Endodermal cell (in vitro differentiated cells): ENCODE measurements at regions not wholly inside any gene's neighbourhood (a gene's known extent, or its start where the extent isn't known, plus 50 kb on each side); places are given as distances from the start of the nearest gene placed in this dataset.

Experiments used
- DNase-seq: peaks from one replicate; pipeline ENCODE4 v3.0.0-alpha.2; 2017
- H3K27ac ChIP-seq: 2 replicates; pipeline ENCODE4 v1.5.1; 2013; ENCODE audit warnings: mild to moderate bottlenecking, low read depth, low read length, moderate library complexity
- H3K27me3 ChIP-seq: 2 replicates; pipeline ENCODE4 v1.6.1; 2013; ENCODE audit warnings: mild to moderate bottlenecking, low read length, moderate library complexity; ENCODE audit not compliant: insufficient read depth, control insufficient read depth, poor library complexity, severe bottlenecking
- H3K36me3 ChIP-seq: 2 replicates; pipeline ENCODE4 v1.7.0; 2013; ENCODE audit warnings: mild to moderate bottlenecking, low read length, moderate library complexity; ENCODE audit not compliant: control insufficient read depth, insufficient read depth
- H3K4me1 ChIP-seq: one replicate; pipeline ENCODE4 v1.7.0; 2013; ENCODE audit warnings: low read length; ENCODE audit not compliant: control insufficient read depth, insufficient read depth
- H3K4me3 ChIP-seq: 2 replicates; pipeline ENCODE4 v1.5.1; 2013; ENCODE audit warnings: mild to moderate bottlenecking, low read length, moderate library complexity
- H3K9ac ChIP-seq: 2 replicates; pipeline ENCODE4 v1.6.1; 2013; ENCODE audit warnings: mild to moderate bottlenecking, low read length, moderate library complexity; ENCODE audit not compliant: poor library complexity, severe bottlenecking; ENCODE audit errors: extremely low read depth
- H3K9me3 ChIP-seq: 2 replicates; pipeline ENCODE4 v1.6.1; 2013; ENCODE audit warnings: mild to moderate bottlenecking, low read length, moderate library complexity; ENCODE audit not compliant: control insufficient read depth
- H3K27ac Mint-ChIP-seq: 2 replicates; pipeline ENCODE4 v1.8.0; 2020; ENCODE audit warnings: mixed read lengths
- H3K27me3 Mint-ChIP-seq: 2 replicates; pipeline ENCODE4 v1.8.0; 2021; ENCODE audit warnings: mild to moderate bottlenecking, mixed read lengths; ENCODE audit not compliant: insufficient read depth
- H3K36me3 Mint-ChIP-seq: 2 replicates; pipeline ENCODE4 v1.8.0; 2020; ENCODE audit warnings: low read depth, mixed read lengths
- H3K4me1 Mint-ChIP-seq: 2 replicates; pipeline ENCODE4 v1.8.0; 2020; ENCODE audit warnings: mixed read lengths
- H3K4me3 Mint-ChIP-seq: 2 replicates; pipeline ENCODE4 v1.8.0; 2020; ENCODE audit warnings: mild to moderate bottlenecking, moderate library complexity, mixed read lengths
- H3K9me3 Mint-ChIP-seq: 2 replicates; pipeline ENCODE4 v1.8.0; 2020; ENCODE audit warnings: mild to moderate bottlenecking, mixed read lengths
- CTCF ChIP-seq: fragments of 200-600 bp; sonication (generic); conservative IDR thresholded peaks from 2 replicates; pipeline ENCODE4 v1.5.0; 2021; ENCODE audit warnings: antibody characterized with exemption, mild to moderate bottlenecking
- WGBS, 2 experiments: methylation state at CpG; one replicate each; pipeline versions ENCODE4 v1.1.5 to v1.1.7; 2013; ENCODE audit warnings: missing lambda C conversion rate in 2 of 2, mixed read lengths in 1 of 2; ENCODE audit not compliant: insufficient coverage in 1 of 2, insufficient read length in 1 of 2; 5-methylcytosine and 5-hydroxymethylcytosine counted together

- no peak for DNase-seq
- WGBS, 2 experiments = 83 to 92% methylated on average over 1 to 2 of the region's 2 CpGs
Observed at GRCh38 chr3:178308771-178309170, 227.5 kb upstream of the KCNMB2 start.

GRCh38 chr3:178310949-178311348, 225.3 kb upstream of the KCNMB2 start:
- peaks cover 2% of the 10 kb centered on the region for H3K4me1 Mint-ChIP-seq
- H3K9me3 Mint-ChIP-seq = no peaks in the 10 kb centered on the region
- Histone ChIP-seq H3K4me1 (no peaks in the 10 kb centered on the region), H3K9me3 (no peaks in the 10 kb centered on the region), H3K36me3 (no peaks in the 10 kb centered on the region), H3K27me3 (no peaks in the 10 kb centered on the region), H3K27ac (peak overlapping the region; percentile 63), H3K9ac (no peak overlapping the region), H3K4me3 (no peak overlapping the region)
- no peak for TF ChIP-seq CTCF
- DNase-seq = no peak
- no peaks in the 10 kb centered on the region for H3K36me3 Mint-ChIP-seq
- no peaks in the 10 kb centered on the region for H3K27me3 Mint-ChIP-seq
- H3K27ac Mint-ChIP-seq = no peak overlapping the region
- no peak overlapping the region for H3K4me3 Mint-ChIP-seq

More at GRCh38 chr3:178308771-178309170, 227.5 kb upstream of the KCNMB2 start:
- Mint-ChIP-seq H3K27me3 (no peaks in the 10 kb centered on the region), H3K4me1 (peaks cover 2% of the 10 kb centered on the region), H3K4me3 (no peak overlapping the region), H3K9me3 (no peaks in the 10 kb centered on the region), H3K27ac (no peak overlapping the region), H3K36me3 (no peaks in the 10 kb centered on the region)
- no peaks in the 10 kb centered on the region for H3K36me3 ChIP-seq
- no peaks in the 10 kb centered on the region for H3K4me1 ChIP-seq
- no peaks in the 10 kb centered on the region for H3K9me3 ChIP-seq
- no peak overlapping the region for H3K27ac ChIP-seq
- no peak overlapping the region for H3K4me3 ChIP-seq
- no peak overlapping the region for H3K9ac ChIP-seq
- no peak for TF ChIP-seq CTCF
- no peaks in the 10 kb centered on the region for H3K27me3 ChIP-seq

GRCh38 chr3:178313716-178314115, 222.5 kb upstream of the KCNMB2 start:
- no peak for DNase-seq
- Histone ChIP-seq H3K9ac (no peak overlapping the region), H3K27me3 (no peaks in the 10 kb centered on the region), H3K27ac (no peak overlapping the region), H3K4me1 (no peaks in the 10 kb centered on the region), H3K4me3 (no peak overlapping the region), H3K9me3 (no peaks in the 10 kb centered on the region), H3K36me3 (no peaks in the 10 kb centered on the region)
- no peak for TF ChIP-seq CTCF
- Mint-ChIP-seq H3K27ac (no peak overlapping the region), H3K9me3 (no peaks in the 10 kb centered on the region), H3K36me3 (no peaks in the 10 kb centered on the region), H3K4me3 (no peak overlapping the region), H3K4me1 (peaks cover 5% of the 10 kb centered on the region), H3K27me3 (no peaks in the 10 kb centered on the region)
- 94% methylated on average over 1 of the region's 1 CpG; no CpG with 5 or more reads in 1 of the 2 experiments for WGBS, 2 experiments
